WERI-Rb-1 (cell line): ENCODE measurements at regions not wholly inside any gene's neighbourhood (a gene's known extent, or its start where the extent isn't known, plus 50 kb on each side); places are given as distances from the start of the nearest gene placed in this dataset.

Experiments used
- DNase-seq: peaks from one replicate; pipeline ENCODE4 v3.0.0-alpha.2; 2020
- H3K27ac ChIP-seq: fragments of 250-450 bp; sonication (Bioruptor Pico); 2 replicates; pipeline ENCODE4 v1.5.1; 2020; ENCODE audit warnings: mild to moderate bottlenecking, moderate library complexity
- H3K27me3 ChIP-seq: fragments of 250-450 bp; sonication (Bioruptor Pico); 2 replicates; pipeline ENCODE4 v1.5.1; 2021; ENCODE audit warnings: mild to moderate bottlenecking, low read depth, moderate library complexity; ENCODE audit not compliant: insufficient read depth, severe bottlenecking
- H3K36me3 ChIP-seq: fragments of 250-450 bp; sonication (Bioruptor Pico); 2 replicates; pipeline ENCODE4 v1.5.1; 2020; ENCODE audit warnings: mild to moderate bottlenecking, moderate library complexity
- H3K4me3 ChIP-seq: 2 replicates; pipeline ENCODE4 v1.5.1; 2011; ENCODE audit warnings: low read depth, mild to moderate bottlenecking, control low read depth, low read length
- H3K9me3 ChIP-seq: fragments of 250-450 bp; sonication (Bioruptor Pico); 2 replicates; pipeline ENCODE4 v1.5.1; 2021; ENCODE audit warnings: mild to moderate bottlenecking, moderate library complexity; ENCODE audit not compliant: severe bottlenecking
- CTCF ChIP-seq: IDR thresholded peaks from 2 replicates; pipeline ENCODE4 v1.5.1; 2011; ENCODE audit warnings: low read depth, mild to moderate bottlenecking, control low read depth, inconsistent platforms, low read length

- Histone ChIP-seq H3K36me3 (no peaks in the 10 kb centered on the region), H3K27me3 (no peaks in the 10 kb centered on the region), H3K9me3 (no peaks in the 10 kb centered on the region), H3K4me3 (no peak overlapping the region), H3K27ac (no peak overlapping the region)
- no peak for DNase-seq
- TF ChIP-seq CTCF, result no peak
Observed at GRCh38 chr13:40476175-40476958, 190.1 kb downstream of the FOXO1 start.

GRCh38 chr13:40477623-40478608, 188.5 kb downstream of the FOXO1 start:
- no peak overlapping the region for H3K4me3 ChIP-seq
- no peak overlapping the region for H3K27ac ChIP-seq
- H3K36me3 ChIP-seq, result no peaks in the 10 kb centered on the region
- TF ChIP-seq CTCF, result no peak
- no peaks in the 10 kb centered on the region for H3K27me3 ChIP-seq
- H3K9me3 ChIP-seq, result no peaks in the 10 kb centered on the region
- DNase-seq, result no peak

- TF ChIP-seq CTCF, result no peak
- Histone ChIP-seq H3K9me3 (no peaks in the 10 kb centered on the region), H3K27ac (no peak overlapping the region), H3K27me3 (no peaks in the 10 kb centered on the region), H3K4me3 (no peak overlapping the region), H3K36me3 (no peaks in the 10 kb centered on the region)
- DNase-seq, result no peak
Observed at GRCh38 chr13:40478775-40479174, 187.7 kb downstream of the FOXO1 start.

GRCh38 chr13:40479196-40479845, 187.1 kb downstream of the FOXO1 start:
- no peak for TF ChIP-seq CTCF
- no peak overlapping the region for H3K27ac ChIP-seq
- H3K9me3 ChIP-seq, result no peaks in the 10 kb centered on the region
- no peaks in the 10 kb centered on the region for H3K36me3 ChIP-seq
- DNase-seq, result no peak
- no peak overlapping the region for H3K4me3 ChIP-seq
- H3K27me3 ChIP-seq, result no peaks in the 10 kb centered on the region

GRCh38 chr13:40480012-40480914, 186.2 kb downstream of the FOXO1 start:
- Histone ChIP-seq H3K27ac (no peak overlapping the region), H3K9me3 (no peaks in the 10 kb centered on the region), H3K27me3 (no peaks in the 10 kb centered on the region), H3K4me3 (no peak overlapping the region), H3K36me3 (no peaks in the 10 kb centered on the region)
- no peak for TF ChIP-seq CTCF
- no peak for DNase-seq
